Neutrophil (primary cell): ENCODE measurements at regions not wholly inside any gene's neighbourhood (a gene's known extent, or its start where the extent isn't known, plus 50 kb on each side); places are given as distances from the start of the nearest gene placed in this dataset.

Source experiments
- H3K27ac ChIP-seq: fragments of 200-600 bp; sonication (generic); 2 replicates; pipeline ENCODE4 v1.5.1; 2016; ENCODE audit warnings: mild to moderate bottlenecking, moderate library complexity
- H3K27me3 ChIP-seq: fragments of 200-600 bp; sonication (generic); 2 replicates; pipeline ENCODE4 v1.6.0; 2016; ENCODE audit warnings: mild to moderate bottlenecking
- H3K36me3 ChIP-seq: fragments of 200-600 bp; sonication (generic); 2 replicates; pipeline ENCODE4 v1.5.1; 2017
- H3K4me1 ChIP-seq, 2 experiments: fragments of 200-600 bp in 1 of 2; sonication (generic) in 1 of 2; 1 replicate in 1 of 2; 2 replicates in 1 of 2; pipeline versions ENCODE4 v1.5.1 to v1.6.1; 2013 to 2016; ENCODE audit warnings: low read depth in 1 of 2, low read length in 1 of 2, mild to moderate bottlenecking in 1 of 2, moderate library complexity in 1 of 2; ENCODE audit not compliant: control insufficient read depth in 1 of 2, insufficient read depth in 1 of 2
- H3K4me3 ChIP-seq, 2 experiments: fragments of 200-600 bp in 1 of 2; sonication (generic) in 1 of 2; 1 replicate in 1 of 2; 2 replicates in 1 of 2; pipeline ENCODE4 v1.5.1; 2013 to 2016; ENCODE audit warnings: low read depth in 1 of 2, low read length in 1 of 2, mild to moderate bottlenecking in 1 of 2, moderate library complexity in 1 of 2
- H3K9me3 ChIP-seq: fragments of 200-600 bp; sonication (generic); 2 replicates; pipeline ENCODE4 v1.5.1; 2016
- CTCF ChIP-seq: fragments of 200-600 bp; sonication (generic); IDR thresholded peaks from 2 replicates; pipeline ENCODE4 v1.5.1; 2016; ENCODE audit warnings: antibody characterized with exemption

- no peaks in the 10 kb centered on the region for H3K9me3 ChIP-seq
- no peaks in the 10 kb centered on the region for H3K27me3 ChIP-seq
- no peak for TF ChIP-seq CTCF
- no peaks in the 10 kb centered on the region for H3K4me1 ChIP-seq
- no peak overlapping the region for H3K27ac ChIP-seq
- no peak overlapping the region for H3K4me3 ChIP-seq
- no peaks in the 10 kb centered on the region for H3K36me3 ChIP-seq
Observed at GRCh38 chr12:19641235-19642080, 202.2 kb downstream of the AEBP2 start.

- Histone ChIP-seq H3K4me3 (no peak overlapping the region), H3K36me3 (no peaks in the 10 kb centered on the region), H3K27ac (no peak overlapping the region), H3K4me1 (no peaks in the 10 kb centered on the region), H3K27me3 (no peaks in the 10 kb centered on the region), H3K9me3 (no peaks in the 10 kb centered on the region)
- TF ChIP-seq CTCF: no peak
Observed at GRCh38 chr12:19642345-19642744, 203.1 kb downstream of the AEBP2 start.

- Histone ChIP-seq H3K9me3 (no peaks in the 10 kb centered on the region), H3K36me3 (no peaks in the 10 kb centered on the region), H3K27me3 (no peaks in the 10 kb centered on the region), H3K27ac (no peak overlapping the region), H3K4me3 (no peak overlapping the region), H3K4me1 (no peaks in the 10 kb centered on the region)
- no peak for TF ChIP-seq CTCF
Observed at GRCh38 chr12:19643635-19644034, 204.3 kb downstream of the AEBP2 start.

- no peak overlapping the region for H3K4me3 ChIP-seq
- no peaks in the 10 kb centered on the region for H3K4me1 ChIP-seq
- no peak overlapping the region for H3K27ac ChIP-seq
- H3K27me3 ChIP-seq: no peaks in the 10 kb centered on the region
- no peaks in the 10 kb centered on the region for H3K9me3 ChIP-seq
- TF ChIP-seq CTCF: no peak
- no peaks in the 10 kb centered on the region for H3K36me3 ChIP-seq
Observed at GRCh38 chr12:19644571-19644970, 205.3 kb downstream of the AEBP2 start.

- no peaks in the 10 kb centered on the region for H3K27me3 ChIP-seq
- H3K27ac ChIP-seq: no peak overlapping the region
- no peaks in the 10 kb centered on the region for H3K36me3 ChIP-seq
- H3K9me3 ChIP-seq: no peaks in the 10 kb centered on the region
- no peak for TF ChIP-seq CTCF
- H3K4me1 ChIP-seq: no peaks in the 10 kb centered on the region
- H3K4me3 ChIP-seq: no peak overlapping the region
Observed at GRCh38 chr12:19645823-19646222, 206.5 kb downstream of the AEBP2 start.
